H1 (cell line): ENCODE measurements at regions not wholly inside any gene's neighbourhood (a gene's known extent, or its start where the extent isn't known, plus 50 kb on each side); places are given as distances from the start of the nearest gene placed in this dataset.

Experiments used
- CTCF ChIA-PET: fragments of 300-600 bp; sonication (Branson Sonifier 250); formaldehyde crosslinking; loops from one replicate; lab custom pipeline; 2021; ENCODE audit not compliant: partially characterized antibody; lab: Charles Lee
- POLR2A ChIA-PET: fragments of 300-600 bp; sonication (Branson Sonifier 250); formaldehyde crosslinking; loops from one replicate; lab custom pipeline; 2021; ENCODE audit warnings: inconsistent platforms; ENCODE audit not compliant: partially characterized antibody; lab: Charles Lee
- DNase-seq, 2 experiments: peaks; one replicate each; pipeline versions ENCODE4 v3.0.0 to v3.0.0-alpha.2; 2010 to 2022; ENCODE audit warnings: low spot score in 2 of 2, low read depth in 1 of 2, mixed read lengths in 1 of 2
- FAIRE-seq: peaks from 2 replicates; lab custom pipeline; 2011; peaks lifted over from hg19 to GRCh38; lab: Jason Lieb, UNC
- H2AFZ ChIP-seq: 2 replicates; pipeline ENCODE4 v1.8.1; 2012; ENCODE audit warnings: low read length, inconsistent platforms
- H2AK5ac ChIP-seq: 2 replicates; pipeline ENCODE4 v1.6.1; 2013; ENCODE audit warnings: low read depth, low read length
- H2BK120ac ChIP-seq: replicated peaks from 2 replicates; pipeline ENCODE3; 2013; ENCODE audit warnings: low read depth, low read length, inconsistent platforms
- H2BK12ac ChIP-seq: 2 replicates; pipeline ENCODE4 v1.6.1; 2013; ENCODE audit warnings: low read depth, low read length
- H2BK15ac ChIP-seq: 2 replicates; pipeline ENCODE4 v1.6.1; 2013; ENCODE audit warnings: low read length
- H2BK20ac ChIP-seq: 2 replicates; pipeline ENCODE4 v1.6.1; 2013; ENCODE audit warnings: low read length
- H2BK5ac ChIP-seq: 2 replicates; pipeline ENCODE4 v1.6.1; 2013; ENCODE audit warnings: low read depth, low read length
- H3K14ac ChIP-seq: 2 replicates; pipeline ENCODE4 v1.6.1; 2013; ENCODE audit warnings: inconsistent platforms; ENCODE audit not compliant: insufficient read length
- H3K18ac ChIP-seq: 2 replicates; pipeline ENCODE4 v1.6.1; 2013; ENCODE audit warnings: low read length; ENCODE audit errors: extremely low read depth
- H3K23ac ChIP-seq: 2 replicates; pipeline ENCODE4 v1.6.1; 2013; ENCODE audit warnings: inconsistent platforms; ENCODE audit not compliant: insufficient read length
- H3K23me2 ChIP-seq: 2 replicates; pipeline ENCODE4 v1.6.1; 2013; ENCODE audit warnings: low read depth, low read length
- H3K27ac ChIP-seq: 2 replicates; pipeline ENCODE4 v1.6.1; 2011; ENCODE audit warnings: low read depth, low read length, inconsistent platforms
- H3K27me3 ChIP-seq, 4 experiments: replicated peaks in 1 of 4; 1 replicate in 1 of 4; 2 replicates in 3 of 4; pipeline versions ENCODE4 v1.6.1 to v1.8.1; 2011 to 2013; ENCODE audit warnings: low read length in 3 of 4, mild to moderate bottlenecking in 3 of 4, inconsistent platforms in 2 of 4, mixed read lengths in 2 of 4, moderate library complexity in 1 of 4; ENCODE audit not compliant: control insufficient read depth in 3 of 4, insufficient read depth in 3 of 4; ENCODE audit errors: extremely low read depth in 1 of 4
- H3K36me3 ChIP-seq, 4 experiments: 2 replicates each; pipeline versions ENCODE4 v1.6.1 to v1.8.1; 2011 to 2013; ENCODE audit warnings: mild to moderate bottlenecking in 4 of 4, low read length in 3 of 4, moderate library complexity in 2 of 4, control low read depth in 1 of 4, inconsistent platforms in 1 of 4; ENCODE audit not compliant: insufficient read depth in 4 of 4, control insufficient read depth in 2 of 4
- H3K4ac ChIP-seq: replicated peaks from 2 replicates; pipeline ENCODE3; 2013; ENCODE audit warnings: low read length, low read depth, mixed read lengths, inconsistent platforms; ENCODE audit not compliant: insufficient read length
- H3K4me1 ChIP-seq, 4 experiments: replicated peaks in 1 of 4; 1 replicate in 1 of 4; 2 replicates in 3 of 4; pipeline versions ENCODE4 v1.6.1 to v1.8.1; 2011 to 2013; ENCODE audit warnings: low read length in 3 of 4, inconsistent platforms in 2 of 4, mixed read lengths in 1 of 4; ENCODE audit not compliant: insufficient read depth in 4 of 4, control insufficient read depth in 3 of 4
- H3K4me2 ChIP-seq, 2 experiments: 2 replicates each; pipeline versions ENCODE4 v1.6.1 to v1.8.1; 2011 to 2013; ENCODE audit warnings: low read depth in 2 of 2, low read length in 2 of 2, control low read depth in 1 of 2, inconsistent platforms in 1 of 2, mild to moderate bottlenecking in 1 of 2; ENCODE audit not compliant: insufficient read depth in 1 of 2
- H3K4me3 ChIP-seq, 4 experiments: fragments of 200-600, 300-600 bp in 1 of 4; sonication (generic), shearing (Covaris generic), sonication (Bioruptor Twin) in 1 of 4; 2 replicates each; pipeline versions ENCODE4 v1.5.1 to v1.8.1; 2011 to 2016; ENCODE audit warnings: low read length in 4 of 4, low read depth in 3 of 4, control low read depth in 2 of 4, inconsistent platforms in 2 of 4, mild to moderate bottlenecking in 2 of 4, mixed read lengths in 1 of 4, moderate library complexity in 1 of 4; ENCODE audit not compliant: insufficient read depth in 2 of 4; ENCODE audit errors: extremely low read depth in 1 of 4
- H3K56ac ChIP-seq: replicated peaks from 2 replicates; pipeline ENCODE3; 2013; ENCODE audit warnings: low read depth, mild to moderate bottlenecking, mixed read lengths, low read length, inconsistent platforms; ENCODE audit not compliant: insufficient read length
- H3K79me1 ChIP-seq: 2 replicates; pipeline ENCODE4 v1.6.1; 2013; ENCODE audit warnings: low read depth, low read length, control low read depth
- H3K79me2 ChIP-seq, 2 experiments: 2 replicates each; pipeline versions ENCODE4 v1.6.1 to v1.8.1; 2012 to 2013; ENCODE audit warnings: low read length in 2 of 2, mild to moderate bottlenecking in 2 of 2, inconsistent platforms in 1 of 2; ENCODE audit not compliant: insufficient read depth in 2 of 2, control insufficient read depth in 1 of 2
- H3K9ac ChIP-seq, 4 experiments: replicated peaks in 1 of 4; 1 replicate in 1 of 4; 2 replicates in 3 of 4; pipeline versions ENCODE4 v1.6.1 to v1.8.1; 2011 to 2013; ENCODE audit warnings: low read depth in 3 of 4, low read length in 3 of 4, control low read depth in 2 of 4, mild to moderate bottlenecking in 2 of 4, moderate library complexity in 2 of 4, inconsistent platforms in 1 of 4; ENCODE audit errors: extremely low read depth in 1 of 4
- H3K9me3 ChIP-seq, 2 experiments: 2 replicates each; pipeline versions ENCODE4 v1.6.1 to v1.8.1; 2012 to 2013; ENCODE audit warnings: mild to moderate bottlenecking in 2 of 2, moderate library complexity in 2 of 2, control low read depth in 1 of 2, inconsistent platforms in 1 of 2, low read depth in 1 of 2, low read length in 1 of 2, mixed read lengths in 1 of 2; ENCODE audit not compliant: insufficient read depth in 2 of 2
- H4K20me1 ChIP-seq, 2 experiments: replicated peaks in 1 of 2; 2 replicates each; pipeline versions ENCODE3 to v1.8.1; 2011 to 2013; ENCODE audit warnings: inconsistent platforms in 2 of 2, low read length in 2 of 2, mild to moderate bottlenecking in 1 of 2; ENCODE audit not compliant: insufficient read depth in 2 of 2, control insufficient read depth in 1 of 2
- H4K5ac ChIP-seq: 2 replicates; pipeline ENCODE4 v1.6.1; 2013; ENCODE audit warnings: low read length, low read depth, mixed read lengths, inconsistent platforms; ENCODE audit not compliant: insufficient read length
- H4K8ac ChIP-seq: 2 replicates; pipeline ENCODE4 v1.8.0; 2013; ENCODE audit warnings: mild to moderate bottlenecking, moderate library complexity, low read length, inconsistent platforms; ENCODE audit not compliant: insufficient read depth; ENCODE audit errors: extremely low read depth
- H4K91ac ChIP-seq: replicated peaks from 2 replicates; pipeline ENCODE3; 2013; ENCODE audit warnings: low read length, mixed read lengths, inconsistent platforms; ENCODE audit not compliant: insufficient read length
- CBX8 ChIP-seq: fragments of 300-800, 300-1000 bp; sonication (generic); IDR thresholded peaks from 2 replicates; pipeline ENCODE4 v1.7.1; 2016; ENCODE audit warnings: low read depth, low read length, borderline replicate concordance
- EGR1 ChIP-seq: IDR thresholded peaks from 2 replicates; pipeline ENCODE4 v1.6.1; 2011; ENCODE audit warnings: low read depth, low read length, borderline replicate concordance
- POLR2A ChIP-seq, 2 experiments: IDR thresholded peaks; 1 replicate in 1 of 2; 2 replicates in 1 of 2; pipeline ENCODE4 v1.6.1; 2011; ENCODE audit warnings: low read depth in 2 of 2, low read length in 2 of 2, mild to moderate bottlenecking in 2 of 2; ENCODE audit errors: control extremely low read depth in 1 of 2
- TAF1 ChIP-seq: IDR thresholded peaks from 2 replicates; pipeline ENCODE4 v1.6.1; 2011; ENCODE audit warnings: mild to moderate bottlenecking, low read depth, low read length
- WGBS, 2 experiments: shearing (Covaris generic) in 1 of 2; methylation state at CpG; one replicate each; pipeline versions ENCODE4 v1.1.6 to v1.1.7; 2013 to 2015; ENCODE audit warnings: low lambda C conversion rate in 2 of 2, mixed read lengths in 2 of 2, inconsistent platforms in 1 of 2, low coverage in 1 of 2, missing lambda C conversion rate in 1 of 2; ENCODE audit not compliant: insufficient replicate concordance in 2 of 2, insufficient coverage in 1 of 2, insufficient read length in 1 of 2; ENCODE audit errors: extremely low coverage in 1 of 2, missing lambda C conversion rate in 1 of 2; 5-methylcytosine and 5-hydroxymethylcytosine counted together

- Histone ChIP-seq H2BK20ac (no peak overlapping the region), H2BK5ac (no peak overlapping the region), H3K56ac (no peak overlapping the region), H2BK12ac (no peak overlapping the region), H4K91ac (no peak overlapping the region), H3K4me2 (no peak overlapping the region), H4K5ac (no peak overlapping the region), H3K23me2 (no peaks in the 10 kb centered on the region), H3K79me2 (no peaks in the 10 kb centered on the region), H3K23ac (no peak overlapping the region), H3K79me1 (no peaks in the 10 kb centered on the region), H3K14ac (no peak overlapping the region), H3K4me3 (no peak overlapping the region), H2BK120ac (no peak overlapping the region), H3K9ac (no peak overlapping the region), H3K36me3 (no peaks in the 10 kb centered on the region), H2AK5ac (no peak overlapping the region), H3K9me3 (no peaks in the 10 kb centered on the region), H2BK15ac (no peak overlapping the region), H4K8ac (no peak overlapping the region), H3K4ac (no peak overlapping the region), H4K20me1 (no peaks in the 10 kb centered on the region), H3K18ac (no peak overlapping the region), H3K4me1 (no peaks in the 10 kb centered on the region), H2AFZ (peak overlapping the region; percentile 57; the same call in 1 of the 2 replicates), H3K27ac (no peak overlapping the region), H3K27me3 (no peaks in the 10 kb centered on the region)
- FAIRE-seq, result no peak
- ChIA-PET CTCF (interaction anchor here (0.9 to 2.0 kb wide), 3 partner anchors 13 to 182 kb away, joined by 3 to 9 read pairs (median 3); no protein-coding TSS in a partner anchor), POLR2A (no interaction called here)
- TF ChIP-seq EGR1, result no peak
- TF ChIP-seq POLR2A (IDR thresholded peaks at IDR 0.05; ENCODE audit: control extremely low read depth in 1 of 2, low read depth in 2 of 2, low read length in 2 of 2), result no peak
- no peak for TF ChIP-seq TAF1
- TF ChIP-seq CBX8, result no peak
- DNase-seq, result no peak
- 83% methylated on average over 7 of the region's 7 CpGs; no CpG with 5 or more reads in 1 of the 2 experiments for WGBS, 2 experiments
These were observed 100.7 kb upstream of the TUT7 start for GRCh38 chr9:86454701-86455615.
